AG04449 (cell line): ENCODE measurements at regions not wholly inside any gene's neighbourhood (a gene's known extent, or its start where the extent isn't known, plus 50 kb on each side); places are given as distances from the start of the nearest gene placed in this dataset.
"Not testable (repeated sequence)": the region's sequence is repeated elsewhere in the genome, so short reads cannot be mapped to it uniquely, and the experiment has no call there.

Experiments used
- CTCF ChIA-PET: fragments of 350-600 bp; formaldehyde crosslinking; extraction: SDS; loops from one replicate; lab custom pipeline; 2021; ENCODE audit warnings: antibody characterized with exemption; lab: Yijun Ruan, JAX
- POLR2A ChIA-PET: fragments of 400-600, 350-600 bp; formaldehyde crosslinking; extraction: SDS; loops from one replicate; lab custom pipeline; 2020; ENCODE audit warnings: antibody characterized with exemption, inconsistent platforms; lab: Yijun Ruan, JAX
- DNase-seq: peaks from one replicate; pipeline ENCODE4 v3.0.0-alpha.2; 2010; ENCODE audit warnings: low read depth, low spot score
- H3K4me3 ChIP-seq: 2 replicates; pipeline ENCODE4 v1.5.1; 2011; ENCODE audit warnings: low read depth, mild to moderate bottlenecking, control low read depth, low read length
- TF ChIP-seq, protein P1 (sequence below): IDR thresholded peaks from one replicate; pipeline ENCODE4 v1.5.1; 2011; ENCODE audit warnings: mild to moderate bottlenecking, moderate library complexity, low read length, control low read depth, inconsistent platforms; ENCODE audit not compliant: insufficient read depth; ENCODE audit errors: missing control alignments

DNA sequence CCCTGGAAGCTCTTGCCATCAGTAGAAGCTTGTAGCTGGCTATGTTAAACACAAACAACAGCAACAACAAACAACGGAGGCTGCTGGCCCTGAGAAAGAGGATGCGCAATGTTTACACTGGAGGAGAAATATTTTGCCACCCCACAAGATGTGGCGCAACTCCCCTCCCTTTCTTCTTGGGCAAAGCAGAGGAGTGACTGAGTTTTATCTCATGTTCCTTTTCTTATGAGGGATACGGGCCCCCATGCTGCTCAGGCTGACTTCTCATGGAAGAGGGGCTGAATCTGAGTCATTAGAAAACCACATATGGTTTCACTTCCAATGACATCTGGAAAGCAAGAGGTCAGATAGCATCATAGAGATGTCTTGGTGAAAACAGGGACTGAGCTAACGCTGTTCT, 75.9 kb upstream of the HDDC2 start:
- TF ChIP-seq, protein P1, sequence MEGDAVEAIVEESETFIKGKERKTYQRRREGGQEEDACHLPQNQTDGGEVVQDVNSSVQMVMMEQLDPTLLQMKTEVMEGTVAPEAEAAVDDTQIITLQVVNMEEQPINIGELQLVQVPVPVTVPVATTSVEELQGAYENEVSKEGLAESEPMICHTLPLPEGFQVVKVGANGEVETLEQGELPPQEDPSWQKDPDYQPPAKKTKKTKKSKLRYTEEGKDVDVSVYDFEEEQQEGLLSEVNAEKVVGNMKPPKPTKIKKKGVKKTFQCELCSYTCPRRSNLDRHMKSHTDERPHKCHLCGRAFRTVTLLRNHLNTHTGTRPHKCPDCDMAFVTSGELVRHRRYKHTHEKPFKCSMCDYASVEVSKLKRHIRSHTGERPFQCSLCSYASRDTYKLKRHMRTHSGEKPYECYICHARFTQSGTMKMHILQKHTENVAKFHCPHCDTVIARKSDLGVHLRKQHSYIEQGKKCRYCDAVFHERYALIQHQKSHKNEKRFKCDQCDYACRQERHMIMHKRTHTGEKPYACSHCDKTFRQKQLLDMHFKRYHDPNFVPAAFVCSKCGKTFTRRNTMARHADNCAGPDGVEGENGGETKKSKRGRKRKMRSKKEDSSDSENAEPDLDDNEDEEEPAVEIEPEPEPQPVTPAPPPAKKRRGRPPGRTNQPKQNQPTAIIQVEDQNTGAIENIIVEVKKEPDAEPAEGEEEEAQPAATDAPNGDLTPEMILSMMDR, result no peak
- CTCF ChIA-PET, result no interaction called here
- no peak overlapping the region for H3K4me3 ChIP-seq
- DNase-seq, result no peak
- POLR2A ChIA-PET, result no interaction called here

DNA sequence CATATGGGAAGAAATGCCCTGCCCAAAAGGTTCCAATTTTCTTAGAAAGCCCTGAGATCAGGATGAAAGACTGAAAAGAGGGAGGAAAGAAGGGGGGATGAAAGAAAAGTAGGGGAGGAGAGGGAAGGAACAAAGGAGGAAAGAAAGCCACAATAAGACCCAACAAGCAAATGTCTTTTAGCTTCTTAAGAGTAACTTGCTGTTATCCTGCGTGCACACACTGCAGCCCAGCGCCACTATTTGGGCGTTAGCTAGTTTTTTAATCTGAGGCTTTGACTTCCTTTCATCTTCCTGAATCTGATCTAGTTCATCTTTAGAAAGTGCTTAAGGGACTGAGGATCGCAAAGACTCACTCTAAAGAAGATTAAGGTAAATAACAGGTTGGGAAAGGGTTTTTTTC, 77.4 kb upstream of the HDDC2 start:
- TF ChIP-seq, protein P1, result no peak
- H3K4me3 ChIP-seq, result no peak overlapping the region
- no peak for DNase-seq
- ChIA-PET CTCF (no interaction called here), POLR2A (no interaction called here)

DNA sequence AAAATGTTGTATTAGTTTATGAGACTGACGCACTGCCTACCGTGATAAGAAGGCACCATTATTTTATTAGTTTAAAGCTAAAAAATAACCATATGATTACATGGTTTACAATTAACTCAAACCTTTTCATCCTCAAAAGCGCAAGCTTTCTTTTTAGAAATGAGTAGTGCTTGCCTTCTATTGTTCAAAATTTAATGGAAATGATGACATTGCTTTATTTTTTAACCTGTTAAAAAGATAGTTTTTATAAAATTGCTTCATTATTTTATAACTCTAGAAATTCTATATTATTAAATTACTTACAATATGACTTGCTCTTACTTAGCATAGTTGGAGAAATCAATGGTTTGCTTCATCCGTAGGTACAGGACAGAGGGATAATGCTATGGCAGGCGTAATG, 78.7 kb upstream of the HDDC2 start:
- DNase-seq, result no peak
- TF ChIP-seq, protein P1, result no peak
- no peak overlapping the region for H3K4me3 ChIP-seq
- ChIA-PET POLR2A (no interaction called here), CTCF (no interaction called here)

DNA sequence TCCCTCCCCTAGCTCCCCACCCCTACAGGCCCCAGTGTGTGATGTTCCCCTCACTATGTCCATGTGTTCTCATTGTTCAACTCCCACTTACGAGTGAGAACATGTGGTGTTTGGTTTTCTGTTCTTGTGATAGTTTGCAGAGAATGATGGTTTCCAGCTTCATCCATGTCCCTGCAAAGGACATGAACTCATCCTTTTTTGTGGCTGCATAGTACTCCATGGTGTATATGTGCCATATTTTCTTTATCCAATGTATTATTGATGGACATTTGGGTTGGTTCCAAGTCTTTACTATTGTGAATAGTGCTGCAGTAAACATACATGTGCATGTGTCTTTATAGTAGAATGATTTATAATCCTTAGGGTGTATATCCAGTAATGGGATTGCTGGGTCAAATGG, 84.6 kb upstream of the HDDC2 start:
- DNase-seq, POLR2A ChIA-PET, CTCF ChIA-PET, H3K4me3 ChIP-seq: not testable (repeated sequence)

DNA sequence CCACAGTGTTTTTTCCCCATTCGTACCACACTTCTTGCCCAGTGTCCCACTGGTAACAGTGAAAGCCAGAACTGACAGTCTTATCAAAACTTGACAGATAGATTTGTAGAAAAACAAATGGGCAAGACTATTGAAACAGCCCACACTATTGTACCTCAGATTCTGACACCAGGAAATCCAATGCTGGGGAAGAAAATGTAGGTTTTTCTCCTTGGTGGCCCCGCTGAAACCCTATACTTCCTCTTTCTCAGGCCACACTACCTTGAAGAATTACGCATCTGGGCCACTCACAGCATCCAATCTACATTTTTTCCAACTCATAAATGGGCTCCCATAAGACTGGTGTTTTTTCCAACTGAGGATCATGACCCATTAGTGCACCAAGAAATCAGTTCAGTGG, 90.9 kb upstream of the HDDC2 start:
- no peak for DNase-seq
- TF ChIP-seq, protein P1, result no peak
- CTCF ChIA-PET, result no interaction called here
- no peak overlapping the region for H3K4me3 ChIP-seq
- POLR2A ChIA-PET, result no interaction called here

DNA sequence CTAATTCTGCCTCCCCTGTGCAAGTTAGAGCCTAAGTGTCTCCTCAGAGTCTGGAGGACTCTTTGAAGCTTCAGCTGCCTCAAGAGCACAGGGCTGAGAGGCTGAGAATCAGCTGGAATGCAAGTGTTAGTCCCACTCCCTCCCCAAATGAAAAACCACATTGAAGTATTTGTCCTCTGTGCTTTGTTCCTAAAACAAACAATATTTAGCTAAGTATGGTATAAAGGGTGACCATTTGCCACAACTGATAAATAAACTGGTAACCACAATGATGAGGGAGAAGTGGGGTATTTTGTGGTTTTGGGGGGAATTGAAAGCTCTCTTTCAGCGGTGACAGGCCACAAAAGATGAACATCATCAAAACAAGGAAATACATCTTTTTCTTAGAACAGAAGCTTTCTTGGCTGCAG, 91.7 kb upstream of the HDDC2 start:
- TF ChIP-seq, protein P1, result no peak
- H3K4me3 ChIP-seq, result no peak overlapping the region
- CTCF ChIA-PET, result no interaction called here
- no peak for DNase-seq
- POLR2A ChIA-PET, result no interaction called here

DNA sequence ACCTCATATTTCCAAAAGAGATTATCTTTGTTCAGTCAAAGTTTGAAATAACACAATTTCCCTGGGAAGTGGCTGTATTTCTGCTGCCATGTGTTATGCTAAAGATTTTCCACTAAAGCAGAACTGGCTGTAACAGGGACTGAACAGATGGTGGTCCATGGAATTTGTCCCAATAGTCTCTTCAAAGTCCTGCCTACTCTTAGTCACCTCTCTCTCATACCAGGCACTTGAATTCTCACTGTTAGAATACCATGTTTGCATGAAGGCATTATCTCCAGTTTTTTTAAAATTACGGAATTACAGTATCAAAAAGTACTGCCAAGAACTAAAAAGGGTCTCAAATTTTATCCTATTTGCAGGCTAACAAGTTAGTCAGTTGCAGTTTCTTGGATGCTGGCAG, 105.0 kb upstream of the HDDC2 start:
- POLR2A ChIA-PET, result no interaction called here

More for the DNA sequence above, 105.0 kb upstream of the HDDC2 start:
- H3K4me3 ChIP-seq, result no peak overlapping the region
- DNase-seq, result no peak
- TF ChIP-seq, protein P1, result no peak
- CTCF ChIA-PET, result no interaction called here
